GM18517 (cell line): ENCODE measurements at regions not wholly inside any gene's neighbourhood (a gene's known extent, or its start where the extent isn't known, plus 50 kb on each side); places are given as distances from the start of the nearest gene placed in this dataset.

Experiments
- ATAC-seq: cut with Tn5 transposase; IDR thresholded peaks from one replicate; pipeline ENCODE4 v1.9.1; 2021; ENCODE audit warnings: mild to moderate bottlenecking, moderate library complexity; ENCODE audit not compliant: unreplicated experiment

GRCh38 chr10:113409175-113409574, 143.7 kb upstream of the HABP2 start:
- ATAC-seq = no peak

DNA sequence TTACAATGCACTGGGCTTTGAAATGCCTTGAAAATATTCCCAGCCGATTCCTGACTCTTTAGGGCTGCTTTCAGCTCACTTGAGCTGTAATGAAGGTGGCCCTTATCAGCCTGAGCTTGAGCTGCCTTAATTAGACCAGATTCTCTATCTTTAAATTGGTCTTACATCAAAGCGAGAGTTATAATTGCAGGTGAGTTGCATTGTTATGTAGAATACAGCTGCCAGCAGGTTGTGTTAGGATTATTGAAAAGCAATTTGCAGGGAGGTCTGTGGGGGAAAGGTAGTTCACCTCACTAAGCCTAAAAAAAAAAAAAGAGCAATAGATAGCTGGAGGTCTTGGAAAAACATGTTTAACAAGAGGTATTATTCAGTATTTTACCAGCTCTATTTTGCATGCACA, 142.2 kb upstream of the HABP2 start:
- ATAC-seq = no peak

DNA sequence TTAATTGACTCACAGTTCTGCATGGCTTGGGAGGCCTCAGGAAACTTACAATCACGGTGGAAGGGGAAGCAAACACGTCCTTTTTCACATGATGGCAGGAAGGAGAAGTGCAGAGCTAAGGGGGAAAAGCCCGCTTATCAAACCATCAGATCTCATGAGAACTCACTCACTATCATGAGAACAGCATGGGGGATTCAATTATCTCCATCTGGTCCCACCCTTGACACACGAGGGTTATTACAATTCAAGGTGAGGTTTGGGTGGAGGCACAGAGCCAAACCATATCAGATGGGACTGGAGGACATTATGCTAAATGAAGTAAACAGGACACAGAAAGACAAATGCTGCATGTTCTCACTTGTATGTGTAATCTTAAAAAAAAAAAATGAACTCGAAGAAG, 141.4 kb upstream of the HABP2 start:
- no peak for ATAC-seq

- ATAC-seq = no peak
These were observed 140.7 kb upstream of the HABP2 start for GRCh38 chr10:113412161-113412560.

GRCh38 chr10:113414543-113414942, 138.3 kb upstream of the HABP2 start:
- no peak for ATAC-seq

- no peak for ATAC-seq
These were observed 137.6 kb upstream of the HABP2 start for GRCh38 chr10:113415246-113415645.

- ATAC-seq = no peak
These were observed 132.7 kb upstream of the HABP2 start for GRCh38 chr10:113420057-113420732.

- ATAC-seq = no peak
These were observed 131.8 kb upstream of the HABP2 start for GRCh38 chr10:113420733-113421675.

DNA sequence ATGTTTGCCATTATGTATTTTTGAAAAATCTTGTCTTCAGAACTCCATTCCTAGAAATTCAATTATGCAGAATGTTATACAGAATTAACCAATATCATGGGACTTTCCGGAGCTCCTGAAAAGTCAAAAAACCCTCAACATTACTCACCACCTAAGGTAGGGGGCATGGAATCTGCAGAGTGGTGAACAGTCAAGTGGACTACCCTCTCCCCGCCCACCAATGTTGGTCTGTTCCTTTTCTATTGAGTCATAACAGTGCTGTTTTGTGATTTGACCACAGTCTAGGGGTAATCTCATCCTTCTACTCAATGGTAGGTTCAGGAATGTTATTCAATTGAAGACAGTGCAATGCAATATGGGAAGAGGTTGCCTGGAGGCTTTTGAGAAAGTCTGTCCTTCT, 130.5 kb upstream of the HABP2 start:
- ATAC-seq = no peak

- no peak for ATAC-seq
These were observed 128.7 kb upstream of the HABP2 start for GRCh38 chr10:113423981-113424721.

GRCh38 chr10:113425008-113425407, 127.8 kb upstream of the HABP2 start:
- ATAC-seq = no peak

GRCh38 chr10:113425541-113425951, 127.3 kb upstream of the HABP2 start:
- no peak for ATAC-seq

DNA sequence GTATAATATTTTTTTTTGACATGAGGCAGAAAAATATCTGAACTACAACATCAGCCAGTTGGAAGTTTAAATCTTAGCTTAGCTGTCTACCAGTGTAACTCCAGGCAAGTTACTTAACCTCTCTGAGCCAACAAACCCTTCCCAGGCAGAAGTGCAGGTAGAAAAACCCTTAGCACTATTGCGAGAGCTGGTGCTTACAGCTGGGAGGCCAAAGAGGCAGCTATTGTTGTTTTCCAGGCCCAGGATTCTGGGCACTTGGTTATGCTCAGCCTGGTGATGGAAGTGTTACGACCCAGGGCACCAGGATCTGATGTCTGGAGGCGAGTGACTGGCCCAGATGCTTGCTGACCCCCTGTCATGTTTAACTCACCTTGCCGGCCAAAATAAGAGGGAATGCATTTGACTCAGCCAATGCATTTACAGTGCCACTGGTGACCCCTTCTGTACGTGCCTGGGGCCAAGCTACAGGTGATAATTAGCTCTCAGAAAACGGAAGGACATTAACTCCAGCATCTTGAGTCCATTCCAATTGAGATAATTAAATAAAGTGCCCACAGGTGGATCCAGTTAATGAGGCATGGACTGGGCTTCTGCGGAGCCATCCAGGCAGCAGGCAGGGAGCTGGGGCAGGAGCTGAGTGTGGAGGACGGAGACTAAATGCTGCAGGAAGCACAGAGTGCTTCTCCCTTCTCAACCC, 126.5 kb upstream of the HABP2 start:
- no peak for ATAC-seq

GRCh38 chr10:113427236-113427735, 125.6 kb upstream of the HABP2 start:
- no peak for ATAC-seq

DNA sequence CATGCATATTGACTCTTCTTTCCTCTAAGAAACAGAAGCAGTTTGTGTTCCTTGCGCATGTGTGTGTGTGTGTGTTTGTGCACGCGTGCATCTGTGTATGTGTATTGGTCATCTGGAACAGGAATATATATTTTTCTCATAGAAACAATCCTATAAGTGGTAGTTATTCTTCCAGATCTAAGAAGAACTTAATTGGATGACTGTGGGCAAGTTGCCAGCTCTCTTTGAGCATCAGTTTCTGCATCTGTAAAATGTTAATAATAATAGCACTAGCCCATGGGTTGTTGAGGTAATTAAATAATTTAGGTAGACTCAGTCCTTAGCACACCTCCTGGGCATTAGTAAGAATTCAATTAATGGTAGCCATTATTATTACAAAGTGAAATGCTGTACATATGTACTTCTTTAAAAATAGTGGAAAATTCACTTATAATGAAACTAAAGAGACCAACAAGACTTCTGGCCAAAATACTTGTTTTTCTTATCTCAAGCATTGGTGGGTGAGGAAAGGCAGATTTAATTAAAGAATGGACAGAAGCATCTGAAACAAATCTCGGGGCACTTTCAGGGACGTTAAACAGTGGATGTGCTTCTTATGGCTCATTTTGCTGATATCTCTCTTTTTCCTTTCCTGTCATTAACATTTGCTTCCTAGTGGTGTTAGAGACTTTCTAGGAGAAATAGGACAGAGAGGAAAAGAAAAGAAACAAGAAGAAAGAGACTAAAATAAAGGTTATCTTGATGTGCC, 124.9 kb upstream of the HABP2 start:
- ATAC-seq = no peak

GRCh38 chr10:113430634-113431397, 122.0 kb upstream of the HABP2 start:
- no peak for ATAC-seq

DNA sequence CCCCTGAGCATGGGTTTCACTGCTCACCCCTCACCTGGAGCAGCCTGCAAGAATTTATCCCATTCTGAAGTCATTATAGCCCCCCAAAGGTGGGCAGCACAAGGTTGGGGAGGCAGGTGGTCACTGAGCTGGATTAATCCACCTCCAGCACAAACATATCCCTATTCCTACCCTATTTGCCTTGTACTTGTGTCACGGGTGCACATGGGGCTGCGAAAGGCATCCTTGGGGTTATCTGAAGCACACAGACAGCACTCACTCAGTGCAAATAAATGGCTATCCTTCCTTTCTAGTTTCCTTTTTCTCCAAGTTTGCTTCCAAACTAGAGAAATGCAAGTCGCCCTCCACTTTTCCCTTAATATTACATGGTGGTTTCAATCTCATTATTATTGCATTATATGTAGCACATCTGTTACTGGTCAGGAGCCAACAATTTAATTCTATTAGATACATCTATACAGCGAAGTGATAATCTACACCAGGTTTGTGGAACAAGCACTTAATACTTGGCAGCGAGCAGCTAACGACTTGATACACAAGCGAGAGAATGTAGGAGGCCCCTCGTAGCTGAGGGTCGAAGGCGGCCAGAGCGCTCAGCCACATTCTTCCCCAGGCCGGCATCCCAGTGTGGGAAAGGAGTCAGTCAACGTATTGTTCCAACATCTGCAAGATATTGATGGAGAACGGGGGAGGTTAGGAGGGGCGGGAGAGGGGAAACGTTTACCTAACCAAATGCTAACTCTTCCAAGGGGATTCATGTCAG, 121.3 kb upstream of the HABP2 start:
- no peak for ATAC-seq

DNA sequence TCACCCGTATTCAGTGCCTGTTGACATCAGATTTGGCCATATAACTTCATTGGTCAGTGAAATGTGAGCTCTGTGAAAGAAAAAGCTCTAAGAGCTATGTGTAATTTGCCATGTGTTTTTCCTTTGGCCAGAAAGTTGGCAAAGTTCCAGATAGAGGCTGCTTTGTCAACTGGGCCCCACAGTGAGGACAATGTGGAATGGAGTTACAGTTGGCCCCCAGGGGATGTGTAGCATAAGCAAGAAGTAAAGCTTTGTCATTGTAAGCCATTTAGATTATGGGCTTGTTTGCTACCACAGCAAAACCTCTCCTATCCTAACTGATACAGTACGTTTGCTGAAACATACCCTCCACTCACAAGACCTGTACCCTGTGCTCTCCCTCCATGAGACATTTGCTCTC, 119.1 kb upstream of the HABP2 start:
- ATAC-seq = no peak

DNA sequence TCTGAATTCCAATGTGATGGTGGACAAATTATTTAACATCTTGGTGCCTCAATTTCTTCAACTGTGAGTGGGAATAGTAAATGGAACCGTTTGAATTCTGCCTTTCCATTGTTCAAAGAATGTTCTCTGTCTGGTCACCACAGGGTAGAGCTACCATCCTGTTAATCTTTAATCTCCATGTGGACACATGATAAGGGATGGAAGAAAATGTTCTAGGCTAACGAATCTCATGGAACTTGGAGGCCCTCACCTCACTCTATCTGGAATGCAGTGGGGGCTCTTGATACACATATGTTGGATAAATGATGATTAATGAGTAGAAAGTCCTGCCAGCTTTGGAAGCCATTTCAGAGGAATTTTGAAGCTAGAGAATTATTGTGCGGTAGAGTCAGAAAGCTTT, 118.5 kb upstream of the HABP2 start:
- no peak for ATAC-seq
